ENCODE measurements at regions not wholly inside any gene's neighbourhood (a gene's known extent, or its start where the extent isn't known, plus 50 kb on each side); places are given as distances from the start of the nearest gene placed in this dataset.
A peak's percentile ranks its signal among the peaks of the same experiment; 100 is the strongest.

- H3K9me2 ChIP-seq (replicated peaks; ENCODE audit: insufficient read depth, low read length) = no peaks in the 10 kb centered on the region
- no peak overlapping the region for H3K4me3 ChIP-seq (ENCODE audit: low read length)
- H3K4me2 ChIP-seq (ENCODE audit: low read depth, low read length) = no peak overlapping the region
- DNase-seq = no peak
- no peaks in the 10 kb centered on the region for H3K4me1 ChIP-seq (ENCODE audit: low read length)
- H3K9me3 ChIP-seq (replicated peaks; ENCODE audit: insufficient read depth, low read length) = no peaks in the 10 kb centered on the region
- TF ChIP-seq CTCF (IDR thresholded peaks at IDR 0.05; ENCODE audit: low read length) (no peak), EZH2 (optimal IDR thresholded peaks at IDR 0.05; ENCODE audit: low read depth, low read length) (no peak), EZH2phosphoT487 (IDR thresholded peaks at IDR 0.05; ENCODE audit: low read length) (no peak)
- no peaks in the 10 kb centered on the region for H3F3A ChIP-seq (ENCODE audit: insufficient read depth, low read length)
- no peaks in the 10 kb centered on the region for H3K36me3 ChIP-seq (replicated peaks; ENCODE audit: insufficient read depth, low read length)
- no peaks in the 10 kb centered on the region for H3K27me3 ChIP-seq (replicated peaks; ENCODE audit: insufficient read depth, low read length)
- no peaks in the 10 kb centered on the region for H4K20me1 ChIP-seq (ENCODE audit: insufficient read depth, low read length)
- H3K9ac ChIP-seq (ENCODE audit: low read length) = no peak overlapping the region
- no peak overlapping the region for H3K27ac ChIP-seq (ENCODE audit: low read length)
- no peaks in the 10 kb centered on the region for H3K79me2 ChIP-seq (ENCODE audit: low read length)
- H2AFZ ChIP-seq (ENCODE audit: low read length) = no peak overlapping the region
These were observed 148.8 kb upstream of the DLGAP1 start for GRCh38 chr18:4603955-4604354.

- Histone ChIP-seq H3K27me3 (replicated peaks; ENCODE audit: insufficient read depth, low read length) (no peaks in the 10 kb centered on the region), H3K36me3 (replicated peaks; ENCODE audit: insufficient read depth, low read length) (no peaks in the 10 kb centered on the region), H3K9ac (ENCODE audit: low read length) (no peak overlapping the region), H4K20me1 (ENCODE audit: insufficient read depth, low read length) (no peaks in the 10 kb centered on the region), H3K9me3 (replicated peaks; ENCODE audit: insufficient read depth, low read length) (no peaks in the 10 kb centered on the region), H3K4me2 (ENCODE audit: low read depth, low read length) (no peak overlapping the region), H3K4me3 (ENCODE audit: low read length) (no peak overlapping the region), H2AFZ (ENCODE audit: low read length) (no peak overlapping the region), H3K4me1 (ENCODE audit: low read length) (no peaks in the 10 kb centered on the region), H3K79me2 (ENCODE audit: low read length) (no peaks in the 10 kb centered on the region), H3K9me2 (replicated peaks; ENCODE audit: insufficient read depth, low read length) (no peaks in the 10 kb centered on the region), H3F3A (ENCODE audit: insufficient read depth, low read length) (no peaks in the 10 kb centered on the region), H3K27ac (ENCODE audit: low read length) (no peak overlapping the region)
- TF ChIP-seq EZH2phosphoT487 (IDR thresholded peaks at IDR 0.05; ENCODE audit: low read length) = no peak
- no peak for TF ChIP-seq EZH2 (optimal IDR thresholded peaks at IDR 0.05; ENCODE audit: low read depth, low read length)
- TF ChIP-seq CTCF (IDR thresholded peaks at IDR 0.05; ENCODE audit: low read length) = no peak
- DNase-seq = peak; percentile 9
These were observed 144.2 kb upstream of the DLGAP1 start for GRCh38 chr18:4599312-4599711.

- Histone ChIP-seq H3K79me2 (ENCODE audit: low read length) (no peaks in the 10 kb centered on the region), H3K36me3 (replicated peaks; ENCODE audit: insufficient read depth, low read length) (no peaks in the 10 kb centered on the region), H3K4me2 (ENCODE audit: low read depth, low read length) (no peak overlapping the region), H3F3A (ENCODE audit: insufficient read depth, low read length) (no peaks in the 10 kb centered on the region), H3K9me2 (replicated peaks; ENCODE audit: insufficient read depth, low read length) (no peaks in the 10 kb centered on the region), H3K4me3 (ENCODE audit: low read length) (no peak overlapping the region), H3K4me1 (ENCODE audit: low read length) (no peaks in the 10 kb centered on the region), H3K9me3 (replicated peaks; ENCODE audit: insufficient read depth, low read length) (no peaks in the 10 kb centered on the region), H3K9ac (ENCODE audit: low read length) (no peak overlapping the region), H2AFZ (ENCODE audit: low read length) (no peak overlapping the region), H4K20me1 (ENCODE audit: insufficient read depth, low read length) (no peaks in the 10 kb centered on the region), H3K27ac (ENCODE audit: low read length) (no peak overlapping the region), H3K27me3 (replicated peaks; ENCODE audit: insufficient read depth, low read length) (no peaks in the 10 kb centered on the region)
- no peak for DNase-seq
- TF ChIP-seq EZH2phosphoT487 (IDR thresholded peaks at IDR 0.05; ENCODE audit: low read length) (no peak), EZH2 (optimal IDR thresholded peaks at IDR 0.05; ENCODE audit: low read depth, low read length) (no peak), CTCF (IDR thresholded peaks at IDR 0.05; ENCODE audit: low read length) (no peak)
These were observed 142.2 kb upstream of the DLGAP1 start for GRCh38 chr18:4597301-4597700.
